GM21423 (cell line): ENCODE measurements at regions not wholly inside any gene's neighbourhood (a gene's known extent, or its start where the extent isn't known, plus 50 kb on each side); places are given as distances from the start of the nearest gene placed in this dataset.

Experiments
- ATAC-seq: cut with Tn5 transposase; IDR thresholded peaks from one replicate; pipeline ENCODE4 v1.9.1; 2021; ENCODE audit warnings: mild to moderate bottlenecking, moderate library complexity; ENCODE audit not compliant: unreplicated experiment

- no peak for ATAC-seq
These were observed 87.9 kb downstream of the THBS2 start for GRCh38 chr6:169165561-169166300.

- no peak for ATAC-seq
These were observed 88.7 kb downstream of the THBS2 start for GRCh38 chr6:169164986-169165385.

GRCh38 chr6:169164451-169164850 lies 89.2 kb downstream of the THBS2 start:
- no peak for ATAC-seq

GRCh38 chr6:169163411-169163901 lies 90.2 kb downstream of the THBS2 start:
- ATAC-seq: no peak

GRCh38 chr6:169162752-169163407 lies 90.8 kb downstream of the THBS2 start:
- no peak for ATAC-seq

- no peak for ATAC-seq
These were observed 91.4 kb downstream of the THBS2 start for GRCh38 chr6:169162249-169162648.

GRCh38 chr6:169161572-169162167 lies 92.0 kb downstream of the THBS2 start:
- ATAC-seq: no peak

- ATAC-seq: no peak
These were observed 92.6 kb downstream of the THBS2 start for GRCh38 chr6:169160855-169161560.

- ATAC-seq: no peak
These were observed 93.4 kb downstream of the THBS2 start for GRCh38 chr6:169160091-169160854.

GRCh38 chr6:169159331-169159730 lies 94.3 kb downstream of the THBS2 start:
- ATAC-seq: no peak

- no peak for ATAC-seq
These were observed 95.0 kb downstream of the THBS2 start for GRCh38 chr6:169158691-169159090.

- ATAC-seq: no peak
These were observed 95.5 kb downstream of the THBS2 start for GRCh38 chr6:169158174-169158573.

- ATAC-seq: no peak
These were observed 96.2 kb downstream of the THBS2 start for GRCh38 chr6:169157197-169158148.

GRCh38 chr6:169156793-169157147 lies 96.9 kb downstream of the THBS2 start:
- no peak for ATAC-seq

GRCh38 chr6:169156108-169156792 lies 97.4 kb downstream of the THBS2 start:
- no peak for ATAC-seq

GRCh38 chr6:169155481-169155880 lies 98.2 kb downstream of the THBS2 start:
- ATAC-seq: no peak

- ATAC-seq: no peak
These were observed 100.2 kb downstream of the THBS2 start for GRCh38 chr6:169153401-169153800.

GRCh38 chr6:169146521-169146920 lies 107.1 kb downstream of the THBS2 start:
- ATAC-seq: no peak

GRCh38 chr6:169145991-169146501 lies 107.6 kb downstream of the THBS2 start:
- ATAC-seq: no peak
